ENCODE measurements at regions not wholly inside any gene's neighbourhood (a gene's known extent, or its start where the extent isn't known, plus 50 kb on each side); places are given as distances from the start of the nearest gene placed in this dataset.
"Not testable (repeated sequence)": the region's sequence is repeated elsewhere in the genome, so short reads cannot be mapped to it uniquely, and the experiment has no call there.

DNA sequence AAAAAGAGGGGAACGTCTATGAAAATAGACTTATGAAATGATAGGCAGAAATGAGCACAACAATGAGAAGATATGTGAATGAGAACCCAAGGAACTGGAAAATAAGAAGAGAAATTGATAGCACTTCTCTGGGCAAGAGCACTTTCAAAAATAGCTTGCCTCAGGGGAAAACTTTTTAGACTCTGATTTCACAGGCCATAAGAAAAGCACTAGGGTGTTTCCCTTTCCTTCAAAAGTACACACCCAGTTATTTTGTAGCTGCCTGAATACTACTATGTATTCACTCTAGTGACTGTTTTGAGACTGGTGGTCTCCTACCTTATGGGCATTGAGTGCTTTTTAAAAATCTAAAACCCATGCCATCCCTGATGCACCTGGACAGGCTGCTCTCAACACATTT is 172.3 kb upstream of the SOX6 start:
- DNase-seq: no peak

DNA sequence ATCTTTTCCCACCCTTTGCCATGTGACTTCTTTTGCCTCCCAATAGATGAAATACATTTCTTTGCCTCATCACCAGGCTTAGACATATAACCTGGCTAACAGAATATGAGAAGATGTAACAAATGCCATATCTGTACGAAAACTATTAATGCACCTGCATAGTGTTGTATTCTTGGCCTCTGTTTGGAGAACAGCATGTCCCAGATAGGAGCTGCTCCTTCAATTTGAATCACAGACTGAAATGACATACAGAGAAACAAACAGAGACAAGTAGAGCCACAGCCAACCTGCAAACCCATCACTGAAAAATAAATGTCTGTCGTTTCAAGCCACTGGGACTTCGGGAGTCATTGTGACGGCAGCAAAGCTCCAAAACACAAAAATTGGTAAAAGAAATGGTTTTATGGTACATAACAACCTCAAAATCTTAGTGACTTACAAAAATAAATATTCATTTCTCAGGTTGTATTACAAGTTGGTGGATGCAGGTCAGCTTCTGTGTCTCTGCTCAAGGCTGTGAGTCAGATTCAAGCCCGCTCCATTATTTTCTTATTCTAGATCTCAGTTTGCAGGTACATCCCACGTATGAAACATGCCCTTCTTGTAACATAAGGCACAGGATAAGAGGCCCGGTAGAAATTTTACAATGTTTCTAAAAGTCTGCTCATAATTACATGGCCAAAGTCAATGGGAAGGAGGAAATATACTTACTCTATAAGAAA is 171.3 kb upstream of the SOX6 start:
- no peak for DNase-seq

DNA sequence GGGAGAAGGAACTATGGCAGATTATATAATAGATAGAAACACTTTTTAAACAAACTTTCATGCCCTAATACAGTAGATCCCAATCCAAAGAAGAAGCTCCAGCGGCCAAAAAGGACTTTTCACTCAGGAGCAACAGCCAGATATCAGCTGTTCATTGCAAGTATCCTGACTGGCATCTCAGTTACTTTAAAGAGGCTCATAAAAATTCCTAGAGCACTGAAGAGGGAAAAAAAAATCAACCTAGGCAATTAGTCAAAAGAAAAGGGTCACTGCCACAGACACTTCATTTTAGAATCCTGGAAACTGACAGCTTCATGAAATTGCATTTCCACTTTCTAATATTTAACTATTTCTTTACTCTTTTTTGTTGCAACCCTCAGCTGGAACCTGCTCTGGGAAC is 170.6 kb upstream of the SOX6 start:
- no peak for DNase-seq

DNA sequence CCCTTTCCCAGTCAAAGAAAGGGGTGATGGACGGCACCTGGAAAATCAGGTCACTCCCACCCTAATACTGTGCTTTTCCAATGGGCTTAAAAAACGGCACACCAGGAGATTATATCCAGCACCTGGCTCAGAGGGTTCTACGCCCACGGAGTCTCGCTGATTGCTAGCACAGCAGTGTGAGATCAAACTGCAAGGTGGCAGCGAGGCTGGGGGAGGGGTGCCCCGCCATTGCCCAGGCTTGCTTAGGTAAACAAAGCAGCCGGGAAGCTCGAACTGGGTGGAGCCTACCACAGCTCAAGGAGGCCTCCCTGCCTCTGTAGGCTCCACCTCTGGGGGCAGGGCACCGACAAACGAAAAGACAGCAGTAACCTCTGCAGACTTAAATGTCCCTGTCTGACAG is 164.4 kb upstream of the SOX6 start:
- DNase-seq: not testable (repeated sequence)

DNA sequence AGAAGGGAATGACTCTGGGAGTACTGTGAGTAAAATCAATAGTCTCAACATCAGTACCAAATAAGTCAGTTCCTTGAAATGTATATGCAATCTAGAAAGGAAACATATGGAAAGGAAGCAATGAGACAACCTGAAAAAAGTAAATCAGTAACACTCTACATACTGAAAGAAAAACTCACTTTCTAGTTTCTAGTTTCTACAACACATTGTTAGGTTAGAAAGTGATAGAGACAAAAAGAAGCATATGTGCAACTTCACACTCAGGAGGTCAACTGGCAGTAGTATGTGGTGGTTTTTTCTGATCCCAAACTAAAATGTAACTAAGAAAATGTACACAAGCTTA is 156.5 kb upstream of the SOX6 start:
- no peak for DNase-seq

DNA sequence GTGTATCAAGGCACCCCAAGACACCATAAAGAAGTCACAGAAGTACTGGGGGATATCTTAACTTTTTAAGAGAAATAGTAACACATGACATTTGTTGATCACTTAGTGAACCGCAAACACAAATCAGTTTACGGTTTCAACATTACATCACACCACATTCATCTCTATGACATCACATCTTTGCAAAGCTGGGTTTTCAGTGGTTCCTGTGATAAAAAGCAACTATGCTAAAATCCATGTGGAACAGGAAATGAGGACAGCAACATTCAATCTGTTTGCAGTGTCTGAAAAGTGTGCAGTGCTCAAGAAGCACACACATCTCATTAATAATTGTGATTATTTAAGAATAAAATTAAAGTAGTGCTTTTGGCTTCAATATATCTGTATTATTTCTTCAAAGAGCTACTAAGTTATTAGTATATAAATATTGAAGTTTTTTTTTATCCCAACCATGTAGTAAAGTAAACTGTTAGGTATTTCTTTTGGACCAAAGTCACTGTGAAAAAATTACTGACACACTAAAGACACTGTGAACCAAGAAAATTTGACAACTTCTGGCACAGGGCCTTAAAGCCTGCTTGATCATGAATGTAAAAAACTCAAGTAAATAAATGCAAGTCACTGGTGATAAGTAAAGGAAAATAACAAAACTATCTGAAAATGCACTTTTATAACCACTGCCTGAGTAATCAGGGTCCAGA is 156.0 kb upstream of the SOX6 start:
- DNase-seq: no peak

DNA sequence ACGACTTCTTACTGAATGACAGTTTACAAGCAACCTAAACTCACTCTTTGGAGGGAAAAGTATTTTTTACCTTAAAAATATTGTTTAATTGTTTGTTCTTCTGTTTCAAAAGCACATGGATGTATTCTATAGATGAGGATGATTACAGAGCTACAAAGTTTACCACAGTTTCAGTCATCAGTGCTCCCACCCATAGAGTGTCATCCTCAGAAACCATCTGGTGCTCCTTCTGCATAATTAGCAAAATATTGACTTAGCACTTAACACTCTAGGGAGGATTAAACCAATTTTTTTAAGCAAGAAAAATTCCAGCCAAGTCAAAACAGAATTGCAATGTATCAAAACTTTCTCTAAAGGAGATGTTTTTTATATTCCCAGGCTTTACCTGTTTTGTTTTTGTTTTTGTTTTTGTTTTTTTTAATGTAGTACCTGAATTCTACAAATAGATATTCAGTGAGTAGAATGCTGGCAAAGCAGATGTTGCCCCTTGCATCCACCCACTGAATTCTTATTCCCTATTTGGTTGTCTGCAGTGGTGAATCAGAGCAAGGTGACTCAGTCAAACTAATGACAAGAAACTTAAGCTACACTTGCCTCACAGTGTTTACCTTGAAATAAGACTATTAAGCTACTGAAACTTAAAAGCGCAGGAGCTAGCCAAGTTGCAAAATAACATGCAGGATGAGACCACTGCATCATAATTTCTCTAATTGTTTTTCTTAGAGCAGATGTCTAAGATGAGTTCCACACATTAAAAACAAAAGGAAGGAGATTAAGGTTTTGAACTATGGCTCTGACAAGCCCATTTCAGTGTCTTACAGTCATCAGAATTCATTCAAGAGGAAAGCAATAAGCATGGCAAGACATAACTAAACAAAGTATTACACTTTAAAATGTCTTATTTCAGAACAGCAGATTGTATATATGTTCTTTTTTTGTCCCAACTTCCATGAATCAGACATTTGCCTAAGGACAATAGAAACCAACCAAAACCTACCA is 155.1 kb upstream of the SOX6 start:
- no peak for DNase-seq

DNA sequence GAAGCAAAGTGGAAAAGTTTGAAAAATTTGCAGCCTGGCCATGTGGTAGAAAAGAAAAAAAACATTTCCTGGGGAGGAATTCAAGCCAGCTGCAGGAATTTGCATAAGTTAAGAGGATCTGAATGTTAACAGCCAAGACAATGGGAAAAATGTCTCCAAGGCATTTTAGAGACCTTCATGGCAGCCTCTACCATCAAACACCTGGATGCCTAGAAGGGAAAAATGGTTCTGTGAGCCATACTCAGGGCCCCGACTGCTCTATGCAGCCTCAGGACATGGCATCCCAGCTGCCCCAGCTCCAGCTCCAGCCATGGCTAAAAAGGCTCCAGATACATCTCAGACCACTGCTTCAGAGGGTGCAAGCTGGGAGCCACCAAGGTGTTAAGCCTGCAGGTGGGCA is 149.1 kb upstream of the SOX6 start:
- DNase-seq: no peak

DNA sequence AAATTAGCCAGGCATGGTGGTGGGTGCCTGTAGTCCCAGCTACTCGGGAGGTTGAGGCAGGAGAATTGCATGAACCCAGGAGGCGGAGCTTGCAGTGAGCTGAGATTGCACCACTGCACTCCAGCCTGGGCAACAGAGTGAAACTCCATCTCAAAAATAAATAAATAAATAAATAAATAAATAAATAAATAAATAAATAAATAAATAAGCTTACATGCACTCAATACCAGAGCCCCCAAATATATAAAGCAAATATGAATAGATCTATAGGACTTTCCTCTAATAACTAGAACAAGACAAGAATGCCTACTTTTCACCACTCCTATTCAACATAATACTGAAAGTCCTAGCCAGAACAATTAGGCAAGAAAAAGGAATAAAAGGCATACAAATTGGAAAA is 147.5 kb upstream of the SOX6 start:
- DNase-seq: not testable (repeated sequence)

DNA sequence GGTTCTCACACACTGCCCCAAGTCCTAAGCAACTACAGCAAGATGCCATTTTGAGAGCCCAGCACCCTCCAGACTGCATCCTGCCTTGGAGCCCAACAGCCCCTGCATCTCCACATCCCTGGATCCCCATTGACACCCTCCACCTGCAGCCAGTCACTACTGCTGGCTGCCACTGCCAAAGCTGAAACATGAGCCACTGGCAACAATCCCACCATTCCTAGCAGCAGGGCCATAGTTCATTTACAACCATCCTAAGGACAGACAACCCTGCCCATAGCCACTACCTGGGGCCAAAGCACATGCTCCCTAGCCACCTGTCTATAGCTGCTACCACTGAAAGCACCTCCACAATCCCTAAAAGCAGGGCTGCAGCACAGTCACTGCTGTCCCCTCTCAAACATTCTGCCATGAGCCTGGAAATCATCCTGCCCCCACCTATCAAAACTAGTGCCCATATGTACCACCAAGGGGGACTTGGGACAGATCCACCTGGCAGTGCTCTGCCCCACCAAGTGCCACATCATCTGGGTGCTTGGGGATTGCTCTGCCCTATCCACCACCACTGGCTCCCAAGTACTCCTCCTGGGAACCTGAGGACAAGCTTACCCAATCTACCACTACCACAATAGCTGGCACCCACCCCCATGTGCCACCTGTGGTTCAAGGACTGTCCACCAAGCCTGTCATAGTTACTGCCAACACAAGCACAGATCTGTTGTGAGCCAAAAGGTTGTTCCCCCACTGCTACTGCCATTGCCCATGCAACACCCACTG is 138.8 kb upstream of the SOX6 start:
- no peak for DNase-seq

DNA sequence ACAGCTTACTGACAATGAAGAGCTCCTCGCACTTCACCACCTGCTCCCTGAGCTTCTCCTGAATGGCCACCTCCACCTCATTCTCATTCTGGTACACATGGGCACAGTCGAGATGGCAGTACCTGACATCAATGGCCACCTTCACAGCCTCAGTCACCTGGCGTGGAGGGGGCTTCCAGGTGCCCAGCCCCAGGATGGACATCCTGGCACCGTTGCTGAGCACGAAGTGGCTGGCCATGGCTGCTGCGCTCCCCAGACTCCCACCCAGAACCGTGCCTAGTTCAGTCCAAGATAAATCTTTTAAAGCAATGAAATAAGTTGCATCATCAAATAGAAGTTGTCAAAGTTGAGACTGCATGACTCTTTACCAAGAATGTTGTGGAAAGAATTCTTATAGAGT is 128.1 kb upstream of the SOX6 start:
- DNase-seq: no peak

DNA sequence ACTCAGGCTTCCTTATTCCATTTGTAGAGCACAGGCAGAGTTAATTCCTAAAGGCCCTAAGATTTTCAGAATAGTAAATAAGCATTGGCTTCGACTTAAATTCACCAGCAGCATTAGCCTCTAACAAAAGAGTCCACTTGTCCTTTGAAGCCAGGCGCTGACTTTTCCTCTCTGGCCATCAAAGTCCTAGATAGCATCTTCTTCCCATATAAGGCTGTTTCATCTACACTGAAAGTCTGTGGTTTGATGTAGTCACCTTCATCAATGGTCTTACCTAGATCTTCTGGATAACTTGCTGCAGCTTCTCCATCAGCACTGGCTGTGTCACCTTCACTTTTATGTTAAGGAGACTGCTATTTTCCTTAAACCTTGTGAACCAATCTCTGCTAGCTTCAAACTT is 118.3 kb upstream of the SOX6 start:
- DNase-seq: no peak

DNA sequence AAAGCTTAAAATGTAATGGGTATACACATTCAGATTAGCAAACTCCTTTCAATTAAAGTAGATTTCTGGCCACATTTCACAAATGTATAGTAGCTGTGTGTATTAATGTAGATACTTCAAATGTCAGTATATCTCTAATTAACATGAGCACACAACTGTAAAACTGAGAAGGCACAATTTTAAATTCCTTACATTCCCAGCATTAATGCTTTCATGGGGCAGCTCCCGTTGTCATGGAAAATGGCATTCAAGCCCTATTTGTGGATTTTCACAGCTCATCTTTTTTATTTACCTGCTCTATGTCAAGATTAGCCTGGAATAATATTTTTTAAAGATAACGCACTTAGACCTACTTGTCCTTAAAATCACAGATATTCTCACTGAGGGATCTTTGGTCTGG is 113.6 kb upstream of the SOX6 start:
- DNase-seq: no peak

DNA sequence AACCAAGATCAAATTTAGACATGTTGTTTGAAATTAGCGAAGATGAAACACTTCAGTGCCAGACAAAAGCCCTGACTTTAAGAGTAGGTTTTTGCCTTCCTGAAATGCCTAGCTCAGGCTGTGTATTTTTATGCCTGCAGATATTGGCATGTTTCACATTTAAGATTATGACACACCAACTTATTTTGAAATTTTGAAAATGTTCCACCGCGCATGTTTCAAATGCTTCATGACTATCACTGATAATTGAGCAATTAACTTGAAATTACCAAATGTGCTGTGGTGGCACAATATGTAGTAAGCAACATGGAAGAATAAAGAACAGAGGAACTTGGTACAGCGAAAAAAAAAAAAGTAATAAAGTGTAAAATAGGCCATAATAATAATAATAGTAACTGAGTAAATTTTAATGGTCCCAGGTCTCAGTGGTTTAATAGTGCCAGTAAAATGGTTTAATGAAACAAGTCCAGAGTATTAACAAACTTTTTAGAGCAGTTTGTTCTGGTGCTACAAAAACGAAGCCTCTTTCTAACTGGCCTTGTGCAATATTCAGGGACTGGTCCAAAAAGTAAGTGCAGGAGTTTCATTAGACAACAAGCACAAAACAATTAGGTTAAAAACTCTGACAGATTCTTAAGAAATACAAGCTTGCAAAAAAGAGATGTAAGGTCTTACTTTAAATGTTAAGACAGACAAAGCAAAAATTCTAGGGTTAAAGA is 112.5 kb upstream of the SOX6 start:
- no peak for DNase-seq

DNA sequence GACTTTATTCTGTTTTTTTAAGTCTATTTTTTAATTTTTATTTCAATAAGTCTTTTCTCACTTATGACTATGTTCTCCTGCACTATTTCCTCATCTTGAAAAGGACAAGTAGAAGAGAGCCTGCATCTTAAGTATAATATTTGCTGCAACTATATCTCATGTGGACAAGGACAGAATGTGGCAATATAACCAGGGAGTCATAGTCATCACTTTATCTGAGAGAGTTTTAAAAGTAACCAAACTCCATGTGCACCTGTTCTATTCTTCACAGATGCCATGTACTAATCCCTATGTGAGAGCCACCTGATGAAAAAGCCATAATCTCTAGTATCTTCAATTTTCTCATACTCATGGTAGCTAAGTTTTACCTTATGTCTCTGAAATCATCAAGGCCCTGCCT is 104.2 kb upstream of the SOX6 start:
- no peak for DNase-seq

DNA sequence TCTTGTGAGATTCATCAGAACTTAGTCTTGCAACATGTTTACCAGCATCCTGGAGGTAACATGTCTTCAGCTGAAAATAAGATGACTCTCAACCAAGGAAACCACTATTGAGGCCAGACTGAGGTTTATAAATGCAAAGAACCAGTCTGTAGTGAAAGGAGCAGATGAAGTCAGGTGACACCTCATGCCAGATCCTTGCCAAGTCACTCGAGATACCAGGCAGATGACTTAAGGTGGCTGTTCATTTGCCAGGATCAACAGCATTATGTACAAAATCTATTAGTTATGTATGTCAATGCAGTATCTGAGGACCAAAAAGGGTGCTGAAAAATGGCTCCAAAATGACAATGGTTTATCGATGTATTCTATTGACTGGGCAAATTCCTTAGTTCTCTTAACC is 100.0 kb upstream of the SOX6 start:
- no peak for DNase-seq

DNA sequence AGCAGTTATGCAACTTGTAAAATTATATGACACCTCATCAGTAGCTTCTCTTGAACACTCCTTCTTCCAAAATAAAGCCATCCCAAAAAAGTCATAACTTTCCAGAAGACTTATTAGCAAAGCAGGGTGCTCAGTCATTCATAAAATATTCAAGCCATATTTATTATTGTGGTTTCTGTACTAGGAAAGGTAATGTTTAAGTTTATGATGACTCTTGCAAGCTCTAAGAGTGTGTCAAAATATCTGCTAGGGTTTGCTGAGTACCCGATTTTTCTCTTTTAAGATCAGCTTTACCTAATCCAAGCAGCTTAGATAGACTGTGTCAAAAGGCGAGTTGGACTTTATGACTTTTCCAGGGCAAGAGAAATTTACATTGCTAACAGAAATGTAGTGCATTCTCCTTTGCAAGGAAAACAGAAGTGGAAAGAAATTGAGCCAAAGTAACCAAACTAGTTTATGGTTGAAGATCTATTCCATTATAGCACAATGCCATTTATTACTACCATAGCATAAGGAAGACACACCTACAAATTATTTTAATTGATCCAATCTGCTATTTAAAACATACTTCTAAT is 98.0 kb upstream of the SOX6 start:
- DNase-seq: no peak

DNA sequence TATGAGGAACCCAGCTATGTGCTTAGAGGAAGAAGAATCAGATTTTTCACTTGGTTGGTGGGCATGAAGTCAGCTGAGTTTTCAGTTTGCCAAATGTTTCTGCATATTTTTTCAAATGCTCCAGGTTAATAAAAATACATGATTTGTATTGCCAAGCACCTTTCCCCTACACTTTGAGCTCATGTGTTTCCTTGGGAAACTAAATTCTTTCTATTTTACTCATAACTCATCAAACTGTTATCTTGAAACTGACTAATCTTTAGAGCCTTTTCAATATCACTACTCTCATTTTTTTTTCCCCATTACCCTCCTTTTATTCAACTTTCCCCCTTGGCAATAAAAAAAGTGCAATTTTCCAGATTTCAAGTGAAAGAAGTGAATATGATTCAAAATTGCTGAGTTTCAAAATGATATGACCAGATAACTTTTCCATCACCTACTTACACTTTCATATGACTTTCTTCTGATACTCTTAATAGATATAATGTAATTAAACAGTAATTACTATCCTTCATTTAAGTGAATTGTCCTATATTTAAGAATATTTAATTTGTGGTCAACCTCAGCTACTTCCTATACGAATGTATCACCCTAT is 91.9 kb upstream of the SOX6 start:
- DNase-seq: no peak

DNA sequence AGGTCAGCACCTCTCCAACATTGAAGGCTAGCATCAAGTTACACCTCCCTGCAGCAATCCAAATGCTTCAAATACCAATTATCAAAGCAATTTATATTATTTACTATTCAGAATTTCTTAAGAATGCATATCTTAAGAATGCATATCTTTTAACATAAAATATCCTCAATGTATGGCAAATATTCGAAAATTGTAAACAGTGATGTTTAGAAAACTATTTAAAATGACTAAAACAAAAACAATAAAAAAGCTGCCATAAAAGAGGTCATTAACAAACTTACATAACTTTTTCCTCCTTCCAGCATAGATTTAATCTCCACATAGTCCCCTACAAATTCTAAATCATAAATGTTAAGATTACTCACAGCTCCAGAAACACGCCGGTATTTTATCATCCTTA is 85.1 kb upstream of the SOX6 start:
- no peak for DNase-seq

DNA sequence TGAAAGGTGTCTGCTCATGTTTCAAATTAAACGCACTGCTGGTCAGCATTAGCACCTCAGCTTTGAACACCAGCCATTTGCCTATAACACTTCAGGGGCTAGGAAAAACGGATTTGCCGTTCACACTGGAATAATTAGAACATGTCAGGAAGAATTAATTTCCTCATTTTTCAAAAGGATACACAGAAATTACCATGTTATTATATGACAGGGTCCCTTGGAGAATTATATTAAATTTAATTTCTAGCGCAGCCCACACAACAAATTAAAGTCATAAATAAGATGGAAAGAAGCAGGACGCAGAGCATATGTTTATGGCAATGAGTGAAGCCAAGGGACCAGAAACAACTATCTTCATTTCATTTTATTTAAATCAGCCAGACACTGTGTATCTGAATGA is 83.8 kb upstream of the SOX6 start:
- DNase-seq: no peak

DNA sequence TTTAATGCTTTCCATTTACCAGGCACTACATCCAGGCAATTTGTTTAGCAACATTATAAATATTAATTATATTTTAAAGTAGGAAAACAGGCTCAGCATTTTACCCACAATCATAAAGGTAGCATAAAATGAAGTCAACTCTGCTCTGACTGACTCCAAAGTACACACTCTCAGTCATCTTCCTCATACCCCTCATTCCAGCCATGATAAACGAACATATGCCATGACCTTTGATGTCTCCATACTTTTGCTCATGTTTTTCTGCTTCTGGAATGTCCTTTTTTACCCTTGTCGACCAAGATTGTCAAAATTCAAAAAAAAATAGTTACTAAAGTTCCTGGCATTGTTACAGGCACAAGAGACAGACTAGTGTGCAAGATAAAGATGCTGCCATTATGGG is 77.7 kb upstream of the SOX6 start:
- no peak for DNase-seq

All from skin of body (tissue), 1 donor.